ENCODE measurements at regions not wholly inside any gene's neighbourhood (a gene's known extent, or its start where the extent isn't known, plus 50 kb on each side); places are given as distances from the start of the nearest gene placed in this dataset.

DNA sequence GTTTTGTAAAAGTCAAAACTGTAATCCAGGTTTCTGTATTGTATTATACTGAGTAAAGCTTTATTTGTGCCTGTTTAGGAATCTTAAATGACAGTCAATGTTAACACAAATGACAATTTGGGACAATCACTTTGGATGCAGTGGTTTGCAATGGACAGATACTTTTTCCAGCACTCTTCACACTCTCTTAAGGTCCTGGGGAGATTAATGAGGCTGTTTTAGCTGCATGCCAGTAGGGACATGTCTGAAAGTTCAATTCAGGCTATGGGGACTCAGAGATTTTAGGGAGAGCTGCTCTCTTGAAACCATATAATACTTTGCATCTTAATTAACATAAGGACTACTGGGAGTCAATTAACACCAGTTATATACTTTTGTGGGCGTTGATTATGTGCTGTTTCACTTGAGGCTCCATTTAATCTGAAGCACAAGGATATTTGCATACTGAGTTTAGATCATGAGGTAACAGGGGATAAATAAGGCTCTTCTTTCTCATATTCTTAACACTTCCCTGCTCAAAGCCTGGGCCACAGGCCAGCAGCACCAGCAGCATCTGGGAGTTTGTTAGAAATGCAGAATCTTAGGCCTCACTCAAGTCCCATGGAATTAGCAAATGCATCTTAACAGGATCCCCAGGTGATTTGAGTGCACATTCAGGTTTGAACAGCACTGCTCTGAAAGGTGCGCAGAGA lies 972.8 kb downstream of the PLOD2 start:
- Histone ChIP-seq H3K27me3 (ENCODE audit: control insufficient read depth, insufficient read depth, low read length) (no peaks in the 10 kb centered on the region), H3K27ac (ENCODE audit: low read depth, low read length) (no peak overlapping the region), H3K36me3 (ENCODE audit: control insufficient read depth, insufficient read depth, low read length) (no peaks in the 10 kb centered on the region), H3K4me3 (ENCODE audit: low read length) (no peak overlapping the region), H3K9ac (ENCODE audit: low read length) (no peak overlapping the region), H3K4me1 (ENCODE audit: control insufficient read depth, insufficient read depth, low read length) (no peaks in the 10 kb centered on the region)

DNA sequence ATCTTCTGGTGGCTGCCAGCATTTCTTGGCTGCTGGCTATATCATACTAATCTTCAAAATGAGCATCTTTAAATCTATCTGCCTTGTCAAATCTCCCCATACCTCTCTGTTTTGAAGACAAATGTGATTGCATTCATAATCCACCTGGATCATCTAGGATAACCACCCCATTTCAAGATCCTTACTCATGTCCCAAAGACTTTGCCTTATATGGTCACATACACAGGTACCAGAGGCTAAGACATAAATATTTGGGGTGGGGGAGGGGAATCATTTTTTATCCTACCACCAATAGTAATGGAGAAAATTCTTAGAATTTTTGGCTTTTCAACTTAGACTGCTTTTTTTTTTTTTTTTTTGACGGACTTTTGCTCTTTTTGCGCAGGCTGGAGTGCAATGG lies 970.8 kb downstream of the PLOD2 start:
- H3K4me3 ChIP-seq (ENCODE audit: low read length): no peak overlapping the region
- no peaks in the 10 kb centered on the region for H3K27me3 ChIP-seq (ENCODE audit: control insufficient read depth, insufficient read depth, low read length)
- no peaks in the 10 kb centered on the region for H3K36me3 ChIP-seq (ENCODE audit: control insufficient read depth, insufficient read depth, low read length)
- no peak overlapping the region for H3K27ac ChIP-seq (ENCODE audit: low read depth, low read length)
- no peaks in the 10 kb centered on the region for H3K4me1 ChIP-seq (ENCODE audit: control insufficient read depth, insufficient read depth, low read length)
- H3K9ac ChIP-seq (ENCODE audit: low read length): no peak overlapping the region

DNA sequence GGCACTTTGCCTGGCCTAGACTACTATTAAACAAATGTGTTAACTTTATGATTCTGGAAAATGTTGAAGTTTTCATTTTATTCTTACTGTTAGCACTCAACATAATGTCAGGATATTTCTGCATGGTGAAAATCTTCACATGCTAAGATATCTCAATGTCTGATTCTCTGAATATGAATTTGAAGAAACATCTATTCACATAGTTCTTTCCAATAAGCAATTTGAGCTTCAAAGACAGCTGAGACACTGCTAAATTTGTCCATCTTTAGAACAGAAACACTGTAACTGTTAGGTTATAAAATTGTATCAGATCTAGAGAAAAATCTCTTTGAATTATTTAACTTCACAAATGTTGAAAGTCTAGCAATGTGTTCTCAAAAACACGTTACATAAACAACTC lies 970.2 kb downstream of the PLOD2 start:
- Histone ChIP-seq H3K27ac (ENCODE audit: low read depth, low read length) (no peak overlapping the region), H3K4me1 (ENCODE audit: control insufficient read depth, insufficient read depth, low read length) (no peaks in the 10 kb centered on the region), H3K4me3 (ENCODE audit: low read length) (no peak overlapping the region), H3K36me3 (ENCODE audit: control insufficient read depth, insufficient read depth, low read length) (no peaks in the 10 kb centered on the region), H3K9ac (ENCODE audit: low read length) (no peak overlapping the region), H3K27me3 (ENCODE audit: control insufficient read depth, insufficient read depth, low read length) (no peaks in the 10 kb centered on the region)

DNA sequence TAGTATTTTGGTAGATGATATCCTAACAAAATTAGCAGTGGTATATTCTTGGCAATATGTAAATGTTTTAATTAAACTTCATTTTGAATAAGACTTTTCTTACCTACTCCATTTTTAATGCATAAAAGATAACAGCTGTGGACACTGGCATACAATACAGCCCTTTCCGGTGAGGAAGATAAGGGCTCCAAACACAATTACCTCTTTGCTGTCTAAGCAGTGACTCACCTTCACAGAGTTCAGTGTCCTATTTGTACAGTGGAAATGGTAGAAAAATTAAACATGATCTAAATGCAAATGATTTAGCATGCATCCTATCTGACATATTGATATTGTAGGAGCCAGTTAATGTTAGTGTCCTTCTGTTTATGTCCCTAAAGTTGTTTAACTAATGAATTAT lies 969.4 kb downstream of the PLOD2 start:
- Histone ChIP-seq H3K4me1 (ENCODE audit: control insufficient read depth, insufficient read depth, low read length) (no peaks in the 10 kb centered on the region), H3K27me3 (ENCODE audit: control insufficient read depth, insufficient read depth, low read length) (no peaks in the 10 kb centered on the region), H3K36me3 (ENCODE audit: control insufficient read depth, insufficient read depth, low read length) (no peaks in the 10 kb centered on the region), H3K4me3 (ENCODE audit: low read length) (no peak overlapping the region), H3K27ac (ENCODE audit: low read depth, low read length) (no peak overlapping the region), H3K9ac (ENCODE audit: low read length) (no peak overlapping the region)

DNA sequence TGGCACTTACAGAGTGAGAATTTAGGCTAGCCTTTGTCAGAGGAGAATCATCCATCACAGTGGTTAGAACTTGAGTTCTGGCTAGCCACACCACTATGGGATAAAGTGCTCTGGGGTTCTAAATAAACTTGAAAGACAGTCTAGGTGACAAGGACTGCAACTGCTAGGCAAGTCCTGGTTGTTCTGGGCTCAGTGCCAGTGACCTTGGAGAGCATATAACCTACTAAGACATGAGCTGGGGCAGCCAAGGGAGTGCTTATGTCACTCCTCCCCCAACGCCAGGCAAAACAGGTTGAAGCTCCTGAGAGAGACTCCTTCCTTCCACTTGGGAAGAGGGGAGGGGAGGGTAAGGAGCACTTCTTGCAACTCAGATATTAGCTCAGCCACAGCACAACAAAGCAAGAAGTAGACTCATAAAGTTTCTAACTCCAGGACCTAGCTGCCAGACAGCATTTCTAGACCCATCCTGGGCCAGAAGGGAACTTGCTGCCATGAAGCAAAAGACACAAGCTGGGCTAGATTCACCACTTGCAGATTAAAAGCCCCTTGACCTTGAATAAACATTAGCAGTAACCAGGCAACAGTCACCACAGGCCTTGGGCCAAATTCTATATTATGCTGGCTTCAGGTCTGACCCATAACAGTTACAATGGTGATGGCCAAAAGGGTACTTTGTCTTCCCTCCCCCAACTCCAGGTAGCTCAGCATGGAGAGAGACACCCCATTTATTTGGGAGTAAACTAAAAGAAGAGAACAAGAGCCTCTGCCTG lies 963.7 kb downstream of the PLOD2 start:
- no peak overlapping the region for H3K9ac ChIP-seq (ENCODE audit: low read length)
- H3K27ac ChIP-seq (ENCODE audit: low read depth, low read length): no peak overlapping the region
- H3K4me3 ChIP-seq (ENCODE audit: low read length): no peak overlapping the region
- no peaks in the 10 kb centered on the region for H3K4me1 ChIP-seq (ENCODE audit: control insufficient read depth, insufficient read depth, low read length)
- no peaks in the 10 kb centered on the region for H3K27me3 ChIP-seq (ENCODE audit: control insufficient read depth, insufficient read depth, low read length)
- no peaks in the 10 kb centered on the region for H3K36me3 ChIP-seq (ENCODE audit: control insufficient read depth, insufficient read depth, low read length)

DNA sequence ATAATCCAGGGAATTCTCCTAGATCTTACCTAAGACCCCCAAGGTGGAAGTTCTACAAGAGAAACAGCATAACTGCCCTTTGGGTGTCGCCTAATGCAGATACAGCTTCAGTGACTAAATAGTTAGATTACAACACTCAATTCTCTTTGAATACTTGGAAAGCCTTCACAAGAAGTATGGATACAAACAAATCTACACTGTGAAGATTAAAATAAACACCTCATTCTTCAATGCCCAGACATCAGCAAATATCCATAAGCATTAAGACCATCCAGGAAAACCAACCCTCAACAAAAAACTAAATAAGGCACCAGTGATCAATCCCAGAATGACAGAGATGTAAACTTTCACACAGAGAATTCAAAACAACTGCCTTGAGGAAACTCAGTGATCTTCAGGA lies 963.2 kb downstream of the PLOD2 start:
- Histone ChIP-seq H3K4me1 (ENCODE audit: control insufficient read depth, insufficient read depth, low read length) (no peaks in the 10 kb centered on the region), H3K27me3 (ENCODE audit: control insufficient read depth, insufficient read depth, low read length) (no peaks in the 10 kb centered on the region), H3K4me3 (ENCODE audit: low read length) (no peak overlapping the region), H3K9ac (ENCODE audit: low read length) (no peak overlapping the region), H3K36me3 (ENCODE audit: control insufficient read depth, insufficient read depth, low read length) (no peaks in the 10 kb centered on the region), H3K27ac (ENCODE audit: low read depth, low read length) (no peak overlapping the region)

DNA sequence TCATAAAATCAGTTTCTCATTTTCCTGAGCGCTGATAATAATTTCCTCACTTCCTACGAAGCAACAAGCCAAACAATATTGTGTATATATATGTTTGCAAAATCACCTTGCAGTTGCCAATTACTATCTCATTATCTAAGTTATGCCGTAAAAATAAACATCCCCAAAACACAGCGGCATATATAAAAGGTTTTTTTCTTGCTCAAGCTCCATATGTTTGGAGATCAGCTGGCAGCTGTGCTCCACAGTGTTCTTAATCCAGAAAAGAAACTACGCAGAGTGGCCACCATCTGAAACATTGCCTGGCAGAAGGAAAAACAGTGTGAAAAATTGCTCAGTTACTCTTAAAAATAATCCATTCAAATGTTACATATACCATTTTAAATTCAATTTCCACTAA lies 951.4 kb downstream of the PLOD2 start:
- H3K9ac ChIP-seq (ENCODE audit: low read length): no peak overlapping the region
- no peak overlapping the region for H3K4me3 ChIP-seq (ENCODE audit: low read length)
- H3K4me1 ChIP-seq (ENCODE audit: control insufficient read depth, insufficient read depth, low read length): no peaks in the 10 kb centered on the region
- no peaks in the 10 kb centered on the region for H3K27me3 ChIP-seq (ENCODE audit: control insufficient read depth, insufficient read depth, low read length)
- no peak overlapping the region for H3K27ac ChIP-seq (ENCODE audit: low read depth, low read length)
- H3K36me3 ChIP-seq (ENCODE audit: control insufficient read depth, insufficient read depth, low read length): no peaks in the 10 kb centered on the region

DNA sequence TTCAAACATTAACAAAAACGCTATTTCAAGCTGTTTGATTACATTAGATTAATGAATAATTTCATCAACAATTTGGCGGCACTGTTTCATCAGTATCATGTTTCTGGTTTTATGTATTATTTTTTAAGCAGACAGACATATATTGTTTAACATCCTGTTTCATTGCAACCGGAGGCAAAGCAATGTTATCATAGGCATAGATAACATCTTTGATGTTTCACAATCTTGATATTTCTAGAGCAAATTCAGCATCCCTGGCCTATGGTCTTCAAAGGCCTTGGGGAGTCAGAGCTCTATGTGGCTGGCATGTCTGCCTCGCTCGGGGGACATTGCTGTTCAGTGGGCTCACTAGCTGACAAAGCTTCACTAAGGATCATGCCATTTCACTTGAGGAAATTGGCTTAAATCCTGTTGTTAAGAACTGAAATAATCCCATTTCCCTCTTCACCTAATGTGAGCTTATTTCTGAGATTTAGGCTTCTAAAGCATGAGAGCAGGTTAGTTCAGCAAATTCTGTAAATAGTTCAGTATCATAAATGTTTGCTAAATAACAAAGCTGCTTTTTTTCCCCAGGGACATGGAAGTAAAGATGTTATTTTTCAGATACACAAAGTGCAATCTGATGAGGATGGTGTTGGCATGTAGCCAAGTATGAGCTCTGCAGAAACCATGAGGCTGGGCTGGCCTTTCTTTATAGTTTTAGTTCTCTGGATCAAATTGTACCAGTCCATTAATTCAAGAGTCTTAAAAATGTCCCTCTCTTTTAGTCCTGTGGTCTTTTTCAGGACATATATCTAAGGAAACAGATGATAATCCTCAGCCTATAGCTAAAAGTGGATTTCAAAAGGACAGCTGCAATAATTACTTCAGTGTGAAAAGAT lies 941.4 kb downstream of the PLOD2 start:
- Histone ChIP-seq H3K36me3 (ENCODE audit: control insufficient read depth, insufficient read depth, low read length) (no peaks in the 10 kb centered on the region), H3K4me1 (ENCODE audit: control insufficient read depth, insufficient read depth, low read length) (no peaks in the 10 kb centered on the region), H3K27me3 (ENCODE audit: control insufficient read depth, insufficient read depth, low read length) (no peaks in the 10 kb centered on the region), H3K4me3 (ENCODE audit: low read length) (no peak overlapping the region), H3K27ac (ENCODE audit: low read depth, low read length) (no peak overlapping the region), H3K9ac (ENCODE audit: low read length) (no peak overlapping the region)

DNA sequence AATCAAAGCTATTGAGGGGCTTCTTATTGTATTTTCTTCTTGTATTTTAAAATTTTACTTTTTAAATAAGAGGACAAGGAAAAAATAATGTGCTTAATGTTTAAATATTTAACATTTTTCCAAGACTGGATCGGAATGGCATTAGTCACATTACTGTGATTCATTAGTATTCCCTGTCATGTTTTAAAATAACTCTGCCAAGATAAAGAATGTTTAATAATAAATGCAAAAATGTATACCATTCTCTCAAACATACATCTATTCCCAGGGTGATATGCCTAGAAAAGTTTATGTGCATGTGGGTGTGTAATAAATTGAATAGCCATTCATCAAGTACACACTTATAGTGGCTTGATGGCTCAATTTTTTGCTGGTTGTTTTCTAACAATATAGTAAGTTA lies 936.1 kb downstream of the PLOD2 start:
- H3K9ac ChIP-seq (ENCODE audit: low read length): no peak overlapping the region
- H3K4me3 ChIP-seq (ENCODE audit: low read length): no peak overlapping the region
- no peaks in the 10 kb centered on the region for H3K36me3 ChIP-seq (ENCODE audit: control insufficient read depth, insufficient read depth, low read length)
- no peak overlapping the region for H3K27ac ChIP-seq (ENCODE audit: low read depth, low read length)
- no peaks in the 10 kb centered on the region for H3K27me3 ChIP-seq (ENCODE audit: control insufficient read depth, insufficient read depth, low read length)
- no peaks in the 10 kb centered on the region for H3K4me1 ChIP-seq (ENCODE audit: control insufficient read depth, insufficient read depth, low read length)

DNA sequence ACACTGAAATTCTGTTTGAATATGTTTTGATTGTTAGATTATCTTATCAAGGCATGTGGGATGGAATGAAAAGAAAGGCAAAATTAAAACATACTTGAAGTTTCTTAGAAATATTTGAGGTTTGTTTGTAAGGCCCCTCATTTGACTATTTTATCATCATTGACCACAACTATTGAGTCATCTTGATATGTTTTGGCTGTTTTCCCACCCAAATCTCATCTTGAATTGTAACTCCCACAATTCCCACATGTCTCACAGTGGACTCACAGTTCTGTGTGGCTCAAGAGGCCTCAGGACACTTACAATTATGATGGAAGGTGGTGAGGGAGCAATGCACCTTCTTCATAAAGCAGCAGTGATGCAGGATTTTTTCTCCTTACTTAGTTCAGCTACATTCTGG lies 917.1 kb downstream of the PLOD2 start:
- H3K4me1 ChIP-seq (ENCODE audit: control insufficient read depth, insufficient read depth, low read length): no peaks in the 10 kb centered on the region
- H3K4me3 ChIP-seq (ENCODE audit: low read length): no peak overlapping the region
- H3K36me3 ChIP-seq (ENCODE audit: control insufficient read depth, insufficient read depth, low read length): no peaks in the 10 kb centered on the region
- H3K27me3 ChIP-seq (ENCODE audit: control insufficient read depth, insufficient read depth, low read length): no peaks in the 10 kb centered on the region
- no peak overlapping the region for H3K9ac ChIP-seq (ENCODE audit: low read length)
- H3K27ac ChIP-seq (ENCODE audit: low read depth, low read length): no peak overlapping the region

DNA sequence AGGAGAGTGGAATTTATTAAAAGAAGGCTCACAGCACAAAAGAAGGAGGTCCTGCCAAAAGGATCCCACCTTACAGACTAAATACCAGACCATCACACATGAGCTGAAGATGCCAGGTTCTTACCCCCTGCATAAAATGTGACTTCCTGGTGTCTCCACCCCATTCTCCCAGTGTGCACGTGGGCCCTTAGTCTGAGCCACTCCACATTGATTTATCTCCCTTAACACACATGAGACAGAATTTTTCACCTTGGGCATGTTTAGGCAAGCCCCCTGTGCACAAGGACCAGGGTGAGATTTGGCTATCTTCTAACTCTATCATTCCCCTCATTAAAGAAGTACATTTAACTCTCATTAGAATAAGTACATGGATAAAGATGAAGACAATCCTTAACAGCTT lies 916.7 kb downstream of the PLOD2 start:
- Histone ChIP-seq H3K9ac (ENCODE audit: low read length) (no peak overlapping the region), H3K4me1 (ENCODE audit: control insufficient read depth, insufficient read depth, low read length) (no peaks in the 10 kb centered on the region), H3K4me3 (ENCODE audit: low read length) (no peak overlapping the region), H3K36me3 (ENCODE audit: control insufficient read depth, insufficient read depth, low read length) (no peaks in the 10 kb centered on the region), H3K27ac (ENCODE audit: low read depth, low read length) (no peak overlapping the region), H3K27me3 (ENCODE audit: control insufficient read depth, insufficient read depth, low read length) (no peaks in the 10 kb centered on the region)

DNA sequence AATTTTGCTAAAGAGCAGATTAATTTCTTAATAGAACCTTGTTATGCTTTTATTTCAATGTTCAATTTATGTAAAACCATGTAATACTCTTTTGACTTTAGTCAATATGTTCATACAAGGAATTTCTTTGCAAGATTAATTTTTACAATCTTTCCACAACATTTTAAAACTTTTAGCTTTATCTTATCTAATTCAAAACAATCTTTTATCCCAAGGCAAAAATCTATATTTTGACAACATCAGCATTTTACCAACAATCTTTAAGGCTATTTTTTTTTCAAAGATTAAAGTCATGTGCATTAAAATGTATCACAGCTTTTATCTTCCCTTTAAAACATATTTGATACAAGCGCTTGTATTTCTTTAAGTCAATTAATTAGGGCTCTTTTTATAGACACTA lies 914.7 kb downstream of the PLOD2 start:
- Histone ChIP-seq H3K4me1 (ENCODE audit: control insufficient read depth, insufficient read depth, low read length) (no peaks in the 10 kb centered on the region), H3K36me3 (ENCODE audit: control insufficient read depth, insufficient read depth, low read length) (no peaks in the 10 kb centered on the region), H3K27ac (ENCODE audit: low read depth, low read length) (no peak overlapping the region), H3K27me3 (ENCODE audit: control insufficient read depth, insufficient read depth, low read length) (no peaks in the 10 kb centered on the region), H3K9ac (ENCODE audit: low read length) (no peak overlapping the region), H3K4me3 (ENCODE audit: low read length) (no peak overlapping the region)
